HG03135 (cell line): ENCODE measurements at regions not wholly inside any gene's neighbourhood (a gene's known extent, or its start where the extent isn't known, plus 50 kb on each side); places are given as distances from the start of the nearest gene placed in this dataset.
"Not testable (repeated sequence)": the region's sequence is repeated elsewhere in the genome, so short reads cannot be mapped to it uniquely, and the experiment has no call there.

Source experiments
- ATAC-seq: cut with Tn5 transposase; IDR thresholded peaks from one replicate; pipeline ENCODE4 v1.9.1; 2021; ENCODE audit warnings: mild to moderate bottlenecking, moderate library complexity; ENCODE audit not compliant: unreplicated experiment

DNA sequence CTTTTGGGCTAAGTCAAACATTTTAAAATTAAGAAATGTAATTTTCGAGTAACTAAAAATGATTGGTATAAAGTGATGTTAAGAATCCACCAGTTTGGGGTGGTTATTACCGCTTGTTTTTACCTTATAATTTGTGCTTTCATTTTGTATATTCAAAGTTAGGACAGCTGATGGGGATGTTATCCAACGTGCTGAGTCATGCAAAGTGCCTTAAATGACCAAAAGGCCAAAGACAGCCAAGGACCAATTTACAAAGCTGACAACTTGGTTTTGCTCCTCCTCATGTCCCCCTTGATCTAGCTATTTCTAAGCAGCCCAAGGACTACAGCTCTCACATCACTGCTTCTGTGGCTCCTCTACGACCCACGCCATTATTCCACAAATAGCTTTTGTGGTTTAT, 181.4 kb upstream of the PCDH7 start:
- no peak for ATAC-seq

DNA sequence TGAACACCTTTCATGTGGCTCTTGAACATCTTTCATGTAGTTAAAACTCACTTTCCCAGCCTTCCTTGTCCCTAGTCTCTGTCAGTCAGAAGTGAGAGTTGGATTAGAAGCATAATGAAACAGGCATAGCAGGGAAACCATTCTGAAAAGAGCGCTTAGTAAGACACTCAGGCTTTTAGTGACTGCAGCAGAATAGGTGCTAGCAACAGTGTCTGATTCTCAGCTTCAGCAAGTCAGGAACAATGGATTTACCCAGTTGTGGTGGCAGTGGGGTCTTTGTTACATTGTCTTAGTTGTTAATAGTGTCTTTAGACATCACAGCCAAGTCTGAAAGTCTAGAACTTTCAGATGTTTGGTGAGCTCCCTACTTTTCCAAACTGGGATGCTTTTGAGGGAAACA, 177.1 kb upstream of the PCDH7 start:
- ATAC-seq, result no peak

DNA sequence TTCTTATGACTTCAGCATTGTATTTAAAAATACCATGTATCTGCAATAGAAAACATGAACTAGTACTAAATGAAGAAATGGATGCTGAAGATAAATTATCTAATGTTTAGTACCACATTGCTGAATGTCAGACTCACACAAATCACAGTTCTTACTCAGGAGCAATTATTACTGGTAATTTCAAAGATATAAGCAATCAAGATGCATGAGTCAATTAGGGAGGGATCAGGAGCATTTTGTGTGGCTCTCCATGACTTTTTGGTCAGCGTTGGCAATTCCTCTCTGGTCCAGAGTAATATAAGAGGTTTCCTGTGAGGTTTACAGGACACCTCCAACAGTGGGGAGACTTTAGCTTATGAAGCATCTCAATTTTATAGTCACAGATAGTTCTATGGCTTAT, 167.0 kb upstream of the PCDH7 start:
- no peak for ATAC-seq

DNA sequence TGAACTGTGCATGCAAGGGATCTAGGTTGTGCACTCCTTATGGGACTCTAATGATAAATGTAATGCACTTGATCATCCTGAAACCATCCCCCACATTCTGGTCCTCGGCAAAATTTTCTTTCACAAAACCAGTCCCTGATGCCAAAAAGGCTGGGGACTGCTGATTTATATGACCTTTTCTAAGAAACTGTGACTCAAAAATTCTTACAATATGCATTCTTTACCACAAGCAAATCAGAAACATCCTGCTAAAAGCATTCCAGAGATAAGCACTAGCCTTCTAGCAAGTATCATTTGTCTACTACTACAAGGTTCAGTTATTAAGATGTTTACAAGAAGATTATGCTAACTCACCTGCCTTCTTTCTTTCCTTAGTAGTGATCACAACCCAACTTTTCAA, 166.5 kb upstream of the PCDH7 start:
- no peak for ATAC-seq

DNA sequence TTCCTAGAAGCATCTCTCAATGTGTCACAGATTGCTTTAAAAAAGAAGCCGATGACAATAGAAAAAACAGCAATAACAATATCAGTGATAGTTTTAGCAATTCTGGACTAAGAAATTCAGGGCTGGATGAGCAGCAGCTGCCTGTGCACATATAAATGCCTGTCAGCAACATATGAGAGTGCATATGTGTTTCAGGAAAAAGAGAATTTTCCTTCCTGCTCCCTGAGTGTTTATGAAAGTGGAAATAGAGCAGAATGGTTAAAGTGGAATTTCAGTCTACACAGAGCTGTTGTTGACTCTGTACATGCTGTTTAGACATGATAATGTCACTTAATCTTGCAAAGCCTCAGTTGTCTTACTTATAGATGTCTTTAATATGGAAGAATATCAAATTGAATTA, 164.4 kb upstream of the PCDH7 start:
- no peak for ATAC-seq

DNA sequence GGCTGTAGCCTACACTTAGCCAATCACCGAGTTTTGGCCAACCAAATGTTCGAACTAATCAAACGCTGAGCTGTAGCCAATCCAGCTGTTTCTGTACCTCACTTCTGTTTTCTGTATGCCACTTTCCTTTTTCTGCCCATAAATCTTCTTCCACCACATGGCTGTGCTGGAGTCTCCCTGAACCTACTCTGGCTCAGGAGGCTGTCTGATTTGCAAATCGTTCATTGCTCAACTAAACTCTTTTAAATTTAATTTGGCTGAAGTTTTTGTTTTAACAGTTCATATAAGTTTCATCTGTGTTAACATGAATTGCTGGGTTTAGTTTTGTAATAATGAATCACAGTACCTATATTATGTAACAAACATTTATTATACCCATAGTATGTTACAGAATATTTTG, 160.7 kb upstream of the PCDH7 start:
- no peak for ATAC-seq

DNA sequence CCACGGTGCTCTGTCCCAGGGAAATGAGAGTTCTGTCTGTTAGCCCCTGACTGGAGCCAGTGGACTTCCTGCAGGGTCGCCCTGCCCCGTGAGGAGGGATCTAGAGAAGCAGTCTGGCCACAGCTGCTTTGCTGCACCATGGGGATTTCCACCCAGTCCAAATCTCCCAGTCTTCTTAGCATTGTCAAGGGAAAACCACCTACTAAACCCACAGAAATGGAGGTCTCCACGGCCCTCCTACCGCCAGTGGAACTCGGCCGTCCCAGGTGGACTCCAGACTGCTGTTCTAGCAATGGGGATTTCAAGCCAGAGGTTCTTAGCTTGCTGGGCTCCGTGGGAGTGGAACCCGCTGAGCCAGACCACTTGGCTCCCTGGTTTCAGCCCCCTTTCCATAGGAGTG, 133.3 kb upstream of the PCDH7 start:
- ATAC-seq, result no peak

DNA sequence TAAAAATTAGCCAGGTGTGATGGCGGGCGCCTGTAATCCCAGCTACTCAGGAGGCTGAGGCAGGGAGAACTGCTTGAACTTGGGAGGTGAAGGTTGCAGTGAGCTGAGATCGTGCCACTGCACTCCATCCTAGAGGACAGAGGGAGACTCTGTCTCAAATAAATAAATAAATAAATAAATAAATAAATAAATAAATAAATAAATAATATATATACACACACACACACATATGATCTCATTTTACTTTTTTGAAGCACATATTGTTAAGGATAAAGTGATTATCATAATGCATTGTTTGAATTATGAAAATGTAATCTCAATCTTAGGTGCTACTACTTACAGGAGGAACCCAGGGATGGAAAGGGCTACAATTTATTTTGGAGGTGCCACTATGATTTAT, 130.5 kb upstream of the PCDH7 start:
- ATAC-seq, result not testable (repeated sequence)

DNA sequence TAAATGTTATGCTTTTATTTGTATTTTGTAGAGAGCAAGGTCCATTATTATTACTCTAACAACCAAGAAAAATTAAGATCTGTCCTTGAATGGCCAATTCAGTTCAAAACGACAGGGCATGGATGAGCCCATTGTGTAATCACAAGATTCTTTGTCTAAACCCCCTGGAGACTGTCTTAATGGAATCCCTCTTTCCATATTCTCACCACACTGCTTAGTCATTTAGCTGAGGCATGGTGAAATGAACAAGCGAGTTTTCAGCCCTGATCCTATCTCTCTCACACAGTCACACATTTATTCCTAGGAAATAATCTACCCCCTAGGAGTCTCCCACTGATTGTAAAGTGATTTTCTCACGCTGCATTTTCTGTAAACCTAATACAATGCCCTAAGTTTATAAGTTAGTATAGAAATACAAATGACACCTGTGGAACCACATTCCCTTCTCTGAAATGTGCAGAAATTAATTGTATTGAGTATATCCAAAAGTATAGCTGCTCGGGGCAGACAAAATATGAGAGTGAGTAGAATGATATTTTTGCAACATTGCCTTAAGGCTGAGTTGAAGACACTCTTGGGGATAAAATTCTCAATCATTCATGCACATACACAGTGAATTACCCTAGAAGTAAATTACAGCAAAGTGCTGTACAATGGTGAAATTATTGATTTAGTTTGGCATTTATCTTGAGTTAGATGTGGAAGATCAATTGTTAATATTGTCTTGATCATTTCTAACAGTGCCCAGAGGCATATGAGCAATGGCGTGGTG, 119.7 kb upstream of the PCDH7 start:
- ATAC-seq, result no peak

DNA sequence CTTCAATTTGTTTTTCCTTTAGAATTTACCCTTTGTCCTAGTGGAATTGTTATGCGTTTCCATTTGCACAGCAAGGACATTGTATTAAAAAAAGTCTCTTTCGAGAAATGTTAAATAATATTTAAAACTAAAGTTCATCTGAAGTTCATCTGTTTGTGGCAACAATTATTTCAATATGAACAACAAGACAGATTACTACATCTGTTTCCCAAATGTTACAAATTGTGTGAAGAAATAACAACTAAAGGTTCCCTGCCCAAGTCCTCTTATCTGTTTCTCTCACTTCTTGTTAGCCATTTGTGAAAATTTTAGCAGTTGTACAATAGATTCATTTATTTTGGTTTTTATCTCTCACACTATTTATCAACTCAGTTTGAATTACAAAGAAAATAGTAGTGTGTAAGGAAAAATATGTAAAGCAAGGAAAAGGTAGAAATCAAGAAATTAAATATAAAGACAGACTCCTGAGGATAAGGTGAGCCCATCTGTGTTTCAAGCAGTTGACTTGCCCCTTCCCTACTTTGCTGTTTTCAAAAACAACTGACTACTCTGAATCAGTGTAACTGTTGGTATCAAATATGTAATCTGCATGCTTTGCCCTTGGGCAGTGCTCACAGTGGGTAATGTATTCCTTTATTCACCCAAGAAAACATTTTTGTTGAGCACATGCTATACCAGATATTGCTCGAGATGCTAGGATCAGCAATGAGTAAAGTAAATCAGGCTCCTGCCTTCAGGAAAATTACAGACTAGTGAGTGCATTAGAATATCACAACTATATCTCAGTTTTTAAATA, 118.9 kb upstream of the PCDH7 start:
- ATAC-seq, result no peak

DNA sequence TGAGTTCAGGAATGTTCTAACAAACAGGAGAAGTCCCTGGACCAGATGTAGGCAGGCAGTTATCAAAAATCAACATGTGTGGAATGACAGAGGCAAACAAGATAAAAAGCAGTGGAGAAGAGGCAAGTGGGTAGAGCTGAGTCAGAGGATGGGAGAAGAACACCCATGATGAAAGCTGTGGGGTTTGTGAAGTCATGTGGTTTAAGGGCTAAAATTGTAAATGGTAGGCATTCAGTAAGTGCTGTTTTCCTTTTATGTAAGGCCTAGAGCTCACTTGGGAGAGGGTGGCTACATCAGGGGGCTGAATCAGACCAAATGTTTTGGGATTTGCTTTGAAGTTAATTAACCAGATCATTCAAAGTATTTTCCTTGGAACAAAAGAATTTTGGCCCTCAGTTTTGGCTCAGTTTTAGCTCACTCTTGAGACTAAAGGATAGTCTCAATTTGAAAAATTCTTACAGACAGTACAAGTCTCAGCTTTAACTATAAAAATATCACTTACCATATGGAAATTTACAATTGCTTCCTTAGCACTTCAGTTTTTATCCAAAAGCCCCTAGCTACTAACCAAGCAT, 114.5 kb upstream of the PCDH7 start:
- no peak for ATAC-seq

DNA sequence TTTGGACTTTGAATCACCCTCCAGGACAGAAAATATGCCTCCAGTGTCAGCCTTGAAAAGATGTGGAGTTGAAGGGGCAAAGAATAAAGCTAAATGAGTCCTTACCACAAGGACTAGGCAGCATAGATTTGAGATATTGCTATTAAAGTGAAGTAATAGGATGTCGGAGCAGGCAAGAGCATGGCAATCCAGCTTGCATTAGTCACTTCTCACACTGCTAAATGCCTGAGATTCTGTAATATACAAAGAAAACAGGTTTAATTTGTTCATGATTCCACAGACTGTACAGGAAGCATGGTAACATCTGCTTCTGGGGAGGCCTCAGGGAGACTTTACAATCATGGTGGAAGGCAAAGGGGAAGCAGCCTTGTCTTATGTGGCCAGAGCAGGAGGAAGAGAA, 109.8 kb upstream of the PCDH7 start:
- ATAC-seq, result no peak

DNA sequence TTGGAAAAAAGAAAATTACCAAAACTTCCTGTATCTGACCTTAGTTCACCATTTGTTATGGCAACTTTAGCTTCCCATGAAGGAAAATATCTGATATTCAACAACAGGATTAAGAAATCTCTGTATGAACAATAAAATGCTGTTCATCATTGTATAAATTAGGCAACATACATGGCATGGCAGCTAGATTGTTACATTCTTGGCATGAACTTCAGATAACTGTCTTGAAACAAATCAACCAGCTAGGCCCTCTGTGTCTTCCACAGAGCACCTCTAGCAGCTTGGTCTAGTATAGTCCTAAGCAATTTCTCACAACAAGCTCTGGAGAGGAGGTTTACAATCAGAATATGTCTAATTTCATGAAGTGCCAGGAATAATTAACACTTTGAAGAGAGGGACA, 105.4 kb upstream of the PCDH7 start:
- no peak for ATAC-seq

DNA sequence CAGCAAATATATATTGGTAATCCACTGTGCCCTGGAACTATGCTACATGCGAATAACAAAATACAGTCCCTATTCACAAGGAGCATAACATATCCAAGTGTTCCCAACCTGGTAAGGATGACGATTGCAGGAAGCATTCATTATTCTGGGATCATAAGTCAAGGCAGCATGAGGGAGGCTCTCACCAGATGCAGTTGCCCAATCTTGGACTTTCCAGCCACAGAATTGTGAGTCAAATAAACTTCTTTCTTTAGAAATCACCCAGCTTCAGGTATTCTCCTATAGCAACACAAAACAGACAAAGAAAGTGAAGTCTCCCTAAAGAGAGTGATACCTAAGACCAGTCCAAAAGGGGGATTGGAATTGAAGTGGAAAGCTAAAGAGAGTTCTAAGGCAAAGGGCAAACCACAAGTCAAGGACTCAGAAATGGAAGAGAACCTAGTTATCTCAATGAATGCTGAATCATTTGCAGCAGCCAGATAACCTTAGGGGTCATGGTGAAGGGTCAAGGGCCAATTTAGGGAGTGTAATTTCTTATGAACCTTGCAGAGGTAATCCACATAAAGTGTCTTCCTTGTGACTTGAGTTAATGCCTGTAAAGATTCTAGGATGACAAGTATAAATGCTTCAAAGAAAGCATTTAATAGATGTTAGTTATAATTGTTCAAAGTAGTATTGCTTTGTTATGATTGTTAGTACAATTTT, 103.1 kb upstream of the PCDH7 start:
- no peak for ATAC-seq

DNA sequence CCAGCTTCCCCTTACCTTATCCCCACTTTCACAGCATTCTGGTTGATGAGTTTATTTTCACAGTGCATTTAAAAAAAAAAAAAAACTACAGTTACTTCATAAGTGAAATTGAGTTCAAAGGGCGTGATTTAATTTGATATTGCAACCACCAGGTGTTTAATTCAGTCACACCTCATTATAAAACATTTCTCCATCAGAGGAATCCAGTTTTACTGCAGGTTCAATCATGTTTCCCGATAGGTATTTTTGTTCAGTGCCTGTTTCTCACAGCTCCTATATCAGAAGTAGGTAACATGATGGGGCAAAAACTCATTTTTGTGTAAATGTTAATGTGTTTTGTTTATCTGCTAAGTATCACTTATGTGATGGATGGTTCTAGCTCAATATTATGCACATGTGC, 102.3 kb upstream of the PCDH7 start:
- no peak for ATAC-seq

DNA sequence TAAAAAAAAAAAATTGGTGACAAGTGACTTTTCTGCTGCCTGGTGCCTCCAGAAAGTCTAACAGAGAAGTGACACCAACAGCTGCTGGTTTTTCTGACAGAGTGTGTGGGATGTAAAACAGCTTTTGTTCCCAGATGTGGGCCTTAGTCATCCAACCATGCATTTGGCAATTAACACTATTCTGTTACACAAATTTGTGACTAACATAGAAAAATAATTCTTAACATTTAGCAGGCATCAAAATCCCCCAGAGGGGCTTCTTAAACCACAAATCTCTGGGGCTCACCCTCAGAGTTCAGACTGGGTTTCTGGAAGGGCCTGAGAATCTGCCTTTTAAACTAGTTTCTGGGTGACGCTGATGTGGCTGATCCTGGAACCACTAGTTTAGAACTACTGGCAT, 100.5 kb upstream of the PCDH7 start:
- ATAC-seq, result no peak

DNA sequence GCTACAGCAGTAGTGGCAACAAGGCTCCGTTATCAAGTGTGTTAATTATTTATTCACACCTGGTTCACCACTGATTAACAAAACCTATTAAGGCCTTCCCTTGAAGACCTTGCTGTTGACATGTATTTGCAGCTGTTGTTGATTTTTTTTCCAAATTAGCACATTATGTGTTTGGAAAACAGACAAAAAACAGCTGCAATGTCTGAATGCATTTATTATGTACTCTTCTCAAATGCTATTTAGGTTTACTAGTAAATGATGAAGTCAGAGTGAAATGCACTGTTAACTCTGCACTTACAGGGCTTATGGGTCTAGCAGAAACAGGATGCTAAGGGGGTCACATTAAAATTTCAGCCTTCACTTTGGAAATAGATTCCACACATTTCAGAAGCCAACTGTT, 99.5 kb upstream of the PCDH7 start:
- ATAC-seq, result no peak

DNA sequence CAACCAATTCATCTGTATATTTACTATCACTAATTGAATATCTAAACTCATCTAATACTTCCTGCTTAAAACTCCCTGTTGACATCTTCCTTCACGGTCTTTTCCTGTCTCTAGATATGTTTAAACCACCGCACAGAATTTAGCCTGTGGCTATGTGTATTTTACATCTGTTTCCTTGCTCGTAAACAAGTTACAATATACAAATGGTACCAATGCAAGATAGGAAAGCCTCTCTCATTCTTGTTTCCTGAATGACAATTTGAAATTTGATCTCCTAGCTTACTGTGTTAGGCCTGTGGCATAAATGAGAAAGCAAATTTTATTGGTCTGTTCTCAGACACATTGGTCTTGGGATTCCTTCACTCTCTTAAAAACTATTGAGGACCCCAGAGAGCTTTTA, 89.7 kb upstream of the PCDH7 start:
- no peak for ATAC-seq

DNA sequence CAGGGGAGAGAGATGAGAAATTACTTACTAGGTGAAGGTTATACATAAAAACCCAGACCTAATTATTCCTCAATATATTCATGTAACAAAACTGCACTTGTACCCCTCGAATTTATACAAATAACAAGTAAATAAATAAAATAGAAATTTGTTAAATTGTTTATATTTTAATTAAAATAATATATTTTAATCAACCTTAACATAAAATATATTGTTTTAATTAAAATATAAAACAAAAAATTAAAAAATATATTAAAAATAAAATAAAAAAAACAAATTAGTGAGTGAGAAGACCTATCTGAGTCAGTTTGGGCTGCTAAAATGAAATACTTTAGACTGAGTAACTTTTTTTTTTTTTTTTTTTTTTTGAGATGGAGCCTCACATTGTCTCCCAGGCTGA, 87.4 kb upstream of the PCDH7 start:
- ATAC-seq, result no peak

DNA sequence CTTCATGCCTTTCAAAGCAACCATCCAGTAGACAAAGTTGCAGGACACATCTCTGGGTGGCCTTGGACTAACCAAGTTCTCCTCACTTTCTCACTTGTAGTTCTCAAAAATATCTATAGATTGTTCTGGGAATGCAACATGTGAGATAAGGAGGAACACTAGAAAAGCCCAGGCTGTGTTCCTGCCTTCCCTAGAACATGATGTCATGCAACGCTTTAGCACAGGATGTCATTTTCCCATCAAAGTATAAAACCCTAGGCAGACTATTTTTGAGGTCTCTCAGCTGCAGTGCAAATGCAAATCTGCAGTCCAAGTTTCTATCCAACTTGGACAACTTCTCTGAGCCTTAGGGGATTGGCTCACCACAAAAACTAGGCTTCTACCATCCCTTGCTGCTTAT, 78.8 kb upstream of the PCDH7 start:
- no peak for ATAC-seq

DNA sequence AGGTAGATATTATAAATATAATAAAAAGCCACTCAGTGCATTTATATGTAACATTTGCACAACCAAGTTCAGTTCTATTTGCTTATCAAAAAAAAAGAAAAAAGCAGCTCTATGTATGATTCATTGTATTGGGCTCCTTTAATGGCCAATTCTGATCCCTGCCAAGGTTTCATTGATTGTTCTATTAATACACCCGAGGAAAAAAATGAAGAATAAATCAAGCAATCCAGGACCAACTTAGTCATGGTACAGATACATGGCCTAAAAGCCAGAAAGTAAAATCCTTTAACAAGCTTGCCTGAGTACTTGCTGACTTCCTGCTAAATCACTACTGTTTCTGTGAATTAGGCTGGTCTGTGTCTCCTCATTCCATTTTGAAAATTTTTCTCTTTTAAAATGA, 77.6 kb upstream of the PCDH7 start:
- no peak for ATAC-seq

DNA sequence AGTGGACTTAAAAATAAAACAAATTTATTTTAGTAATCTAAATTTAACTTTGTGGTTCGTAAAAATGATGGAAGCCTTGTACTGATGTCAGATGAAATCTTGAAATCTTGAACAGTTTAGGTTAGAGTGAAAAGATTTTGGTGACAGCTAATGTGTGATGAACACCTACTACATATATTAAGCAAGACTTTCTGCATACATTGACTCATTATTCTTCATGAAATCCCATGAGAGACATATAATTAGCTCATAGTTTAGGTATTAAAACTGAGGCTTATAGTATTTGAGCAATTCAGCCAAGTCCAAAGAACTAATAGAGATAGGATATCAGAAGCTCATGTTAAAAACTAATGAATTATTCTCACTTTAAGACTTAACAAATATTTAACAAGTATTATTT, 66.9 kb upstream of the PCDH7 start:
- no peak for ATAC-seq
